A673 (cell line): ENCODE measurements at regions not wholly inside any gene's neighbourhood (a gene's known extent, or its start where the extent isn't known, plus 50 kb on each side); places are given as distances from the start of the nearest gene placed in this dataset.

ENCODE experiments used
- EZH2 ChIP-seq: fragments of 200-600 bp; sonication (generic); IDR thresholded peaks from 2 replicates; pipeline ENCODE4 v1.6.1; 2017; ENCODE audit warnings: borderline replicate concordance, low read depth, mild to moderate bottlenecking, mixed read lengths, antibody characterized with exemption, low read length; ENCODE audit not compliant: poor library complexity, severe bottlenecking
- TF ChIP-seq, protein P1 (sequence below): fragments of 300-800, 200-600 bp; sonication (generic); conservative IDR thresholded peaks from 2 replicates; pipeline ENCODE4 v1.5.1; 2017; ENCODE audit warnings: low read depth, mild to moderate bottlenecking, antibody characterized with exemption, low read length, moderate library complexity, mixed read lengths

DNA sequence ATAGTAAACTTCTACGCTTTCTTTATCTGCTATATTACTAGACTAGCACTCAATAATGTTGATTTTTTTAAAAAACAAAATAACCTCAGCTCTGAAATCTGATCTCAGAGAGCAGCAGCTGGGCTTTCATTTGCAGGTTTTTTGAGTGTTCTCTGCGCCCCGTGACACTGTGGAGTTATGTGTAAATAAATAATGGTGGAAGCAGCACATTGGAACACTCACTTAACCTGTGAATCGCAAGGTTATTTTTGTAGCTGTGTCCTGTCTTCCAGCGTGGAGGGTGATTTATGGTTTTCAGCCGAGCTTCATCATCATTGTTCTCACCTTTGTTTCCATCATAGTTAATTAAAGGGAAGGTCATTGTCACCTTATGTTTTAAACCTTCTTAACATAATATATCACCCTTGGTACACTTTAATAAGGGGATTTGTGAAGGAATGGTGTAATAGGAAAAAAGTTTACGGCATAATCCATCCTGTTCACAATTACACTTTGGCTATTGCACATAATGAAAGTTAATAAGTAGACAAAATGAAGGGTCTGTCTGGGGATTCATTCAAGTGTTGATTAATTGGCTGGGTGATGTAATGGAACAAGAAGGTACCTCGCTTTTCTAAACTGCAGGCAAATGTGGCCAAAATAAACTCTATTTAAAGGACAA lies 493.3 kb upstream of the ADAMTS16 start:
- TF ChIP-seq, protein P1, sequence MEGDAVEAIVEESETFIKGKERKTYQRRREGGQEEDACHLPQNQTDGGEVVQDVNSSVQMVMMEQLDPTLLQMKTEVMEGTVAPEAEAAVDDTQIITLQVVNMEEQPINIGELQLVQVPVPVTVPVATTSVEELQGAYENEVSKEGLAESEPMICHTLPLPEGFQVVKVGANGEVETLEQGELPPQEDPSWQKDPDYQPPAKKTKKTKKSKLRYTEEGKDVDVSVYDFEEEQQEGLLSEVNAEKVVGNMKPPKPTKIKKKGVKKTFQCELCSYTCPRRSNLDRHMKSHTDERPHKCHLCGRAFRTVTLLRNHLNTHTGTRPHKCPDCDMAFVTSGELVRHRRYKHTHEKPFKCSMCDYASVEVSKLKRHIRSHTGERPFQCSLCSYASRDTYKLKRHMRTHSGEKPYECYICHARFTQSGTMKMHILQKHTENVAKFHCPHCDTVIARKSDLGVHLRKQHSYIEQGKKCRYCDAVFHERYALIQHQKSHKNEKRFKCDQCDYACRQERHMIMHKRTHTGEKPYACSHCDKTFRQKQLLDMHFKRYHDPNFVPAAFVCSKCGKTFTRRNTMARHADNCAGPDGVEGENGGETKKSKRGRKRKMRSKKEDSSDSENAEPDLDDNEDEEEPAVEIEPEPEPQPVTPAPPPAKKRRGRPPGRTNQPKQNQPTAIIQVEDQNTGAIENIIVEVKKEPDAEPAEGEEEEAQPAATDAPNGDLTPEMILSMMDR, result no peak
- TF ChIP-seq EZH2, result no peak
